HG03342 (cell line): ENCODE measurements at regions not wholly inside any gene's neighbourhood (a gene's known extent, or its start where the extent isn't known, plus 50 kb on each side); places are given as distances from the start of the nearest gene placed in this dataset.

Experiments used
- ATAC-seq: cut with Tn5 transposase; IDR thresholded peaks from one replicate; pipeline ENCODE4 v1.9.1; 2021; ENCODE audit warnings: mild to moderate bottlenecking, moderate library complexity; ENCODE audit not compliant: unreplicated experiment

- no peak for ATAC-seq
Observed at GRCh38 chr20:39268491-39268951, 306.4 kb downstream of the DHX35 start.

GRCh38 chr20:39266989-39267388, 304.8 kb downstream of the DHX35 start:
- no peak for ATAC-seq

GRCh38 chr20:39264506-39265172, 302.5 kb downstream of the DHX35 start:
- no peak for ATAC-seq

GRCh38 chr20:39263076-39263475, 300.9 kb downstream of the DHX35 start:
- ATAC-seq, result no peak

- ATAC-seq, result no peak
Observed at GRCh38 chr20:39259808-39260207, 297.7 kb downstream of the DHX35 start.

GRCh38 chr20:39259010-39259803, 297.1 kb downstream of the DHX35 start:
- no peak for ATAC-seq

GRCh38 chr20:39258253-39258652, 296.1 kb downstream of the DHX35 start:
- no peak for ATAC-seq

- ATAC-seq, result no peak
Observed at GRCh38 chr20:39253051-39253755, 291.1 kb downstream of the DHX35 start.

GRCh38 chr20:39252035-39252434, 289.9 kb downstream of the DHX35 start:
- ATAC-seq, result no peak

- ATAC-seq, result no peak
Observed at GRCh38 chr20:39249798-39250197, 287.7 kb downstream of the DHX35 start.

GRCh38 chr20:39248862-39249485, 286.8 kb downstream of the DHX35 start:
- ATAC-seq, result no peak

GRCh38 chr20:39248171-39248861, 286.2 kb downstream of the DHX35 start:
- no peak for ATAC-seq

GRCh38 chr20:39246436-39246835, 284.3 kb downstream of the DHX35 start:
- no peak for ATAC-seq

GRCh38 chr20:39245685-39246311, 283.7 kb downstream of the DHX35 start:
- no peak for ATAC-seq

- ATAC-seq, result no peak
Observed at GRCh38 chr20:39243962-39244361, 281.8 kb downstream of the DHX35 start.

- no peak for ATAC-seq
Observed at GRCh38 chr20:39242614-39243013, 280.5 kb downstream of the DHX35 start.

- ATAC-seq, result no peak
Observed at GRCh38 chr20:39234520-39235095, 272.5 kb downstream of the DHX35 start.

- no peak for ATAC-seq
Observed at GRCh38 chr20:39233755-39234154, 271.6 kb downstream of the DHX35 start.

- no peak for ATAC-seq
Observed at GRCh38 chr20:39227416-39227815, 265.3 kb downstream of the DHX35 start.

GRCh38 chr20:39225978-39226377, 263.8 kb downstream of the DHX35 start:
- no peak for ATAC-seq
